GM19463 (cell line): ENCODE measurements at regions not wholly inside any gene's neighbourhood (a gene's known extent, or its start where the extent isn't known, plus 50 kb on each side); places are given as distances from the start of the nearest gene placed in this dataset.
A peak's percentile ranks its signal among the peaks of the same experiment; 100 is the strongest.
"Not testable (repeated sequence)": the region's sequence is repeated elsewhere in the genome, so short reads cannot be mapped to it uniquely, and the experiment has no call there.

Experiments
- ATAC-seq: cut with Tn5 transposase; IDR thresholded peaks from one replicate; pipeline ENCODE4 v1.9.1; 2021; ENCODE audit warnings: mild to moderate bottlenecking, moderate library complexity; ENCODE audit not compliant: unreplicated experiment

DNA sequence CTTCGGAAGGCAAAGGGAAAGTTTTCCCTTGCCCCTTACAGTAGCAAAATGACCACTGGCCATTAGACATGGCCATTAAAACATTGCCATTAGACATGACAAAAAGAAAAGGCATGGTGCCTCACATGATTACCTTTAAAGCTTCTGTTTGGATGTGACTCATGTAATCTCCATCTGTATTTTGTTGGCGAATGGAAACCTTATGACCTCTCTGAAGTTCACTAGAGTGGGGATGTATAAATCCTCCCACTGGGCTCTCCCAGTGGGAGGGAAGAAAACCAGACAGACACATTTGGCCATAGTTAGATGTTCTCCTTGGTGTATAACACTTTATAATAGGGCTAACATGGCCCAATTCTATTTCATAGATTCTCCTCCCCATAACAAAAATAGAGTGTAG is 152.6 kb downstream of the MAGEB17 start:
- ATAC-seq: no peak

- no peak for ATAC-seq
Observed at GRCh38 chrX:16320765-16321355, 153.6 kb downstream of the MAGEB17 start.

DNA sequence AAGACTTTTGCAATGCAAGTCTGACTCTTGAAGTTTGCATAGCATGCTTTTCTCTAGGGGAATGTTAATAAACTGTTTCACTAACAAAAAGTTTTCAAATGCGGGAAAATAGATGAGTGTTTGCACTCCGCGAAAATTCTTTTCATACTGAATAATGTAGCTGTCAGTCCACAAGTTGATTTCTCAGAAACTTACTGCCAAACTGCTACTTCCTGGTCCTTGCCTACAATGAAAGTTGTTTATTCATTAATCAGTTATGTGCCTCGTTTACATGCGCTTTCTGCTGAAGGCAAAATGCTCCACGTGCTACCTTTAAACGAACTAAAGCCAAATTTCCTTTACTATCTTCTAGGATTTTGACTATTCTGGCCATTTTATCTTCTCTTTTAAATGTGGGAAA is 166.2 kb downstream of the MAGEB17 start:
- no peak for ATAC-seq

DNA sequence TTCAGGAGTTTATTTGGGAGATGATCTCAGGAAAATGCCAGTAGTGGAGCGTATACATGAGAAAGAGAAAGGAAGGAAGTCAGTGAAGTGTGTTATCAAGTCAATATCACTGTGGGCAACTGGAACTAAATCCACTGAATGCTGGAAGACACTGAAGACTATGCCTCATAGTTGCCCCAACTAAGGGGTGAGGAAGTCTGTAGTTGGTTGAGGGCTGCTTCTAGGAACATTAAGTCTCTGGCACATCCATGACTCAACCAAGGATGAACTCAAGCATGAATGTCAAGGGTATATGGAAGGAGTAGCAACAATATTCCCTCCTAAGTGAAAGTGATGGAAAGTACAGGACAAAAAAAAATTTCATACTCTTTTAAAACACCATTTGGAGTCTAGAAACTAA is 167.9 kb downstream of the MAGEB17 start:
- no peak for ATAC-seq

- no peak for ATAC-seq
Observed at GRCh38 chrX:16347968-16348670, 180.8 kb downstream of the MAGEB17 start.

GRCh38 chrX:16357902-16358301 is 190.6 kb downstream of the MAGEB17 start:
- no peak for ATAC-seq

DNA sequence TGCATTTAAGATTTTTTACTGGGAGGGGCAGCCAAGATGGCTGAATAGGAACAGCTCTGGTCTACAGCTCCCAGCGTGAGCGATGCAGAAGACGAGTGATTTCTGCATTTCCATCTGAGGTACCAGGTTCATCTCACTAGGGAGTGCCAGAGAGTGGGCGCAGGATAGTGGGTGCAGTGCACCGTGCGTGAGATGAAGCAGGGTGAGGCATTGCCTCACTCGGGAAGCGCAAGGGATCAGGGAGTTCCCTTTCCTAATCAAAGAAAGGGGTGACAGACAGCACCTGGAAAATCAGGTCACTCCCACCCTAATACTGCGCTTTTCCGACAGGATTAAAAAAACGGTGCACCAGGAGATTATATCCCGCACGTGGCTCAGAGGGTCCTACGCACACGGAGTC is 192.8 kb downstream of the MAGEB17 start:
- ATAC-seq: not testable (repeated sequence)

GRCh38 chrX:16368696-16369095 is 201.4 kb downstream of the MAGEB17 start:
- ATAC-seq: no peak

GRCh38 chrX:16376056-16376455 is 208.8 kb downstream of the MAGEB17 start:
- no peak for ATAC-seq

DNA sequence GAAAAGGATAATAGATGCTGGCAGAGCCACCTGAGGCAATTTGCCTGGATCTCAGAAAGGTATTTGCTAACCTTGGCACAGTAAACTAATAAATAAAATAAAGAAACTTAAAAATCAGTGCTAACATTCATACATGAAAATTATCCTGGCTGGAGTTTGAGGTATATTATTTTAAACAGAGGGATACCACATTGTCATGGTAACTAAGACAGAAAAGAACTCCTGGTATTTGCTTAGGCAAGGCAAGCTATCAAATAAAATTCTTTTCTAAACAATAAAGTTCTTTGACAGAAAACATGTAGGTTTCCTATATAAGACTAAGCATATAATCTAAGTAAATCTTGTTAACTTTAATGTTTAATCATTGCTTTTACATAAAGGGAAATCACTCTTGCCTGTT is 218.8 kb downstream of the MAGEB17 start:
- ATAC-seq: no peak

DNA sequence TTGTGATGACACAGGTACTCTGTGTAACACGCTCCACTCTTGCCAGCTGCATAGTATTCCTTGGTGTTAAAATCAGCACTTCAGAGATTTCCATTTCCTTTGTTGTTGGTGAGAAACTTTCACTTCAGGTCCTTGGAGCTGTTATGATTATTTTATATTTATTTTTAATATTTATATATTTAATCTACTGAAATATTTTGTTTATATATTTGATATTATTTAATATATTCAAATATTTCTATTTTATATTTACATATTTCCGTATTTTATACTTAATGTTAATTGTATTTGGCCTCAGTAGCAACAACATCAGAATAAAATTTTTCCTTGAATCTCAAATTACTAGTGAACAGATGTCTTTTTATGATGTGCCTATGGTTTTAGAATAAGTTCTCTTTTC is 225.3 kb downstream of the MAGEB17 start:
- ATAC-seq: no peak

- ATAC-seq: no peak
Observed at GRCh38 chrX:16394290-16394689, 227.0 kb downstream of the MAGEB17 start.

GRCh38 chrX:16403808-16404207 is 236.5 kb downstream of the MAGEB17 start:
- ATAC-seq: no peak

- ATAC-seq: no peak
Observed at GRCh38 chrX:16416588-16416987, 233.4 kb upstream of the S100G start.

GRCh38 chrX:16418650-16419049 is 231.3 kb upstream of the S100G start:
- no peak for ATAC-seq

DNA sequence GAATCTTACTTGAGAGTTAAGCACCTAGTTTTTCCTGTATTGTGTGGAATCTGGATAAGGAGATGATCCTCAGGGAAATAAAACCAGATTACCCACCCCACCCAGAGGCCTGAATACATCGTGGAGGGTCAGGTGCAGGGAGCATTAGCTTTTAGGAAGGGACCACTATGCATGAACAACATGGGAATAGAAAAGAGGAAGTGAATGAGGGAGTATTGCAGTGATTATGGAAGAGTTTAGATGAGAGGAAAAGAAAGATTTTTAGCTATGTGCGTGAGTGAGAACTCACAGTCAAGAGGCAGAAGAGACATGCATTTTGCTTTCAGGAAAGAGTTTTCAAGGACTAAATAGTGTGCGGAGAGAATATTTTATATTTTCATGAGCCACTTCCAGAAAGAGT is 222.3 kb upstream of the S100G start:
- ATAC-seq: no peak

- ATAC-seq: no peak
Observed at GRCh38 chrX:16429406-16429805, 220.6 kb upstream of the S100G start.

- ATAC-seq: no peak
Observed at GRCh38 chrX:16431266-16431665, 218.7 kb upstream of the S100G start.

- no peak for ATAC-seq
Observed at GRCh38 chrX:16433021-16433420, 216.9 kb upstream of the S100G start.

GRCh38 chrX:16435399-16435986 is 214.5 kb upstream of the S100G start:
- ATAC-seq: no peak

GRCh38 chrX:16436348-16437188 is 213.4 kb upstream of the S100G start:
- ATAC-seq: peak; percentile 65

GRCh38 chrX:16440446-16440845 is 209.5 kb upstream of the S100G start:
- ATAC-seq: no peak
